ENCODE measurements at regions not wholly inside any gene's neighbourhood (a gene's known extent, or its start where the extent isn't known, plus 50 kb on each side); places are given as distances from the start of the nearest gene placed in this dataset.
A peak's percentile ranks its signal among the peaks of the same experiment; 100 is the strongest.

DNA sequence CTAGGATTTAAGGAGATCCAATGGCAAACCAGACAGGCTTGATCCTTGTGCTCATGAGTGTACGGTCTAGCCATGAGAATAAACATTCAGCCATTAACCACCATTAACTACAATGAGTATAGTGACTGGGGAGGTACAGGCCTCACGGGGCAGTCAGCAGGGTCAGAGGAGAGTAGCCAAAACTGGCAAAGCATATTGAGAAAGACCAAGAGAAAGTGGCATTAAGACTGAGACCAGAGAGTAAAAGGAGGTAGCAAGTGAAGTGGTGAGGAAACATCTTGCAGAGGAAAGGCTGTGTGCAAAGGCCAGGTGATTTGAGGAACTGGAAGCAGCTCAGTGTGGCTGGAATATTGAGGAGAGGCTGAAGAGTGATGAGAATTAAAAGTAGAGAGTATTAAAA, 407.2 kb upstream of the LMCD1 start:
- H3K4me1 ChIP-seq (ENCODE audit: insufficient read depth) = no peaks in the 10 kb centered on the region
- WGBS (ENCODE audit: low lambda C conversion rate, missing lambda C conversion rate) = 74% methylated on average over 2 of the region's 2 CpGs
- no peak overlapping the region for H3K4me3 ChIP-seq
- H3K4me2 ChIP-seq = no peak overlapping the region
- no peaks in the 10 kb centered on the region for H3K79me2 ChIP-seq
- H3K9me2 ChIP-seq (replicated peaks; ENCODE audit: insufficient read depth) = no peaks in the 10 kb centered on the region
- no peak overlapping the region for H3K27ac ChIP-seq
- no peaks in the 10 kb centered on the region for H3K36me3 ChIP-seq (replicated peaks; ENCODE audit: insufficient read depth, low read depth)
- no peak for DNase-seq (ENCODE audit: low spot score)
- H2AFZ ChIP-seq = no peak overlapping the region
- TF ChIP-seq EZH2 (IDR thresholded peaks at IDR 0.05; ENCODE audit: borderline replicate concordance) (no peak), EZH2phosphoT487 (IDR thresholded peaks at IDR 0.05; ENCODE audit: low read depth, severe bottlenecking, unreplicated experiment) (no peak)
- TF ChIP-seq, protein P1, sequence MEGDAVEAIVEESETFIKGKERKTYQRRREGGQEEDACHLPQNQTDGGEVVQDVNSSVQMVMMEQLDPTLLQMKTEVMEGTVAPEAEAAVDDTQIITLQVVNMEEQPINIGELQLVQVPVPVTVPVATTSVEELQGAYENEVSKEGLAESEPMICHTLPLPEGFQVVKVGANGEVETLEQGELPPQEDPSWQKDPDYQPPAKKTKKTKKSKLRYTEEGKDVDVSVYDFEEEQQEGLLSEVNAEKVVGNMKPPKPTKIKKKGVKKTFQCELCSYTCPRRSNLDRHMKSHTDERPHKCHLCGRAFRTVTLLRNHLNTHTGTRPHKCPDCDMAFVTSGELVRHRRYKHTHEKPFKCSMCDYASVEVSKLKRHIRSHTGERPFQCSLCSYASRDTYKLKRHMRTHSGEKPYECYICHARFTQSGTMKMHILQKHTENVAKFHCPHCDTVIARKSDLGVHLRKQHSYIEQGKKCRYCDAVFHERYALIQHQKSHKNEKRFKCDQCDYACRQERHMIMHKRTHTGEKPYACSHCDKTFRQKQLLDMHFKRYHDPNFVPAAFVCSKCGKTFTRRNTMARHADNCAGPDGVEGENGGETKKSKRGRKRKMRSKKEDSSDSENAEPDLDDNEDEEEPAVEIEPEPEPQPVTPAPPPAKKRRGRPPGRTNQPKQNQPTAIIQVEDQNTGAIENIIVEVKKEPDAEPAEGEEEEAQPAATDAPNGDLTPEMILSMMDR (IDR thresholded peaks at IDR 0.05; ENCODE audit: poor library complexity) = no peak
- H4K20me1 ChIP-seq (ENCODE audit: insufficient read depth, poor library complexity, severe bottlenecking) = no peaks in the 10 kb centered on the region
- no peaks in the 10 kb centered on the region for H3K27me3 ChIP-seq
- H3K9me3 ChIP-seq (ENCODE audit: low read depth) = no peaks in the 10 kb centered on the region

DNA sequence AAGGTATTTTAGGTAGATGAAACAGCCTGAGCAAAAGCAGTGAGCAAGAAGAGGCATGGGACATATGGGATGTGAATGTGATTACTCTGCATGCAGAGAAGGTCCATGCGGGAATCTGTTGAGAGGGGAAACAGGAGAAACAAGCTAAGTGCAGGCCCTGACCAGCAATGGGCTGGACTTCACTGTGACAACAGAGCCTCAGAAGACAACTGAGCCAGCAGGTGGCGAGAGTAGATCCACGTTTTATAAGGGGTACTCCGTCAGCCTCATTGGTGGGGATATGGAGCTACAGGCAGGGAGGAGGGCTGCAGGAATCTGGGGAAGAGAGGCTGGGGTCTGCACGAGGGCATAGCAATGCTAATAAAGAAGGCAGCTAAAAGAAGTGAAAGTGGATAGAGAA, 405.9 kb upstream of the LMCD1 start:
- no peak overlapping the region for H3K27ac ChIP-seq
- no peaks in the 10 kb centered on the region for H3K9me3 ChIP-seq (ENCODE audit: low read depth)
- DNase-seq (ENCODE audit: low spot score) = peak; percentile 11
- no peak overlapping the region for H3K4me3 ChIP-seq
- TF ChIP-seq, protein P1 (IDR thresholded peaks at IDR 0.05; ENCODE audit: poor library complexity) = peak; percentile 19
- no peak for TF ChIP-seq EZH2 (IDR thresholded peaks at IDR 0.05; ENCODE audit: borderline replicate concordance)
- H2AFZ ChIP-seq = no peak overlapping the region
- 31% methylated on average over 5 of the region's 5 CpGs for WGBS (ENCODE audit: low lambda C conversion rate, missing lambda C conversion rate)
- no peaks in the 10 kb centered on the region for H3K79me2 ChIP-seq
- H3K36me3 ChIP-seq (replicated peaks; ENCODE audit: insufficient read depth, low read depth) = no peaks in the 10 kb centered on the region
- H3K4me2 ChIP-seq = no peak overlapping the region
- H3K9me2 ChIP-seq (replicated peaks; ENCODE audit: insufficient read depth) = no peaks in the 10 kb centered on the region
- H3K27me3 ChIP-seq = no peaks in the 10 kb centered on the region
- no peaks in the 10 kb centered on the region for H3K4me1 ChIP-seq (ENCODE audit: insufficient read depth)
- no peaks in the 10 kb centered on the region for H4K20me1 ChIP-seq (ENCODE audit: insufficient read depth, poor library complexity, severe bottlenecking)

DNA sequence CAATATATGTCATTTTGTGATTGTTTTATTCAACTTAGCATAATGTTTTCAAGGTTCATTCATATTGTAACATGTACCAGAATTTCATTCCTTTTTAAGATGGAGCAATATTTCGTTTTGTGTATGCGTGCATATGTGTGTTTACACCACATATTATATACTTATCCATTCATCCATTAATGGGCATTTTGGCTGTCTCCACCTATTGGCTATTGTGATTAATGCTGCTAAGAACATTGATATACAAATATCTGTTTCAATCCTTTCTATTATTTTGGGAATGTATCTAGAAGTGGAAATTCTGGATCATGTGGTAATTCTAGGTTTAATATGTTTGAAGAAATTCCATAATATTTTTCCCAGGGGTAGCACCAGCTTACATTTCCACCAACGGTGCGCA, 403.9 kb upstream of the LMCD1 start:
- Histone ChIP-seq H2AFZ (no peak overlapping the region), H3K27me3 (no peaks in the 10 kb centered on the region), H3K9me2 (replicated peaks; ENCODE audit: insufficient read depth) (no peaks in the 10 kb centered on the region), H3K4me2 (no peak overlapping the region), H3K79me2 (no peaks in the 10 kb centered on the region), H3K9me3 (ENCODE audit: low read depth) (no peaks in the 10 kb centered on the region), H4K20me1 (ENCODE audit: insufficient read depth, poor library complexity, severe bottlenecking) (no peaks in the 10 kb centered on the region), H3K4me3 (no peak overlapping the region), H3K27ac (no peak overlapping the region), H3K36me3 (replicated peaks; ENCODE audit: insufficient read depth, low read depth) (no peaks in the 10 kb centered on the region), H3K4me1 (ENCODE audit: insufficient read depth) (no peaks in the 10 kb centered on the region)
- no peak for DNase-seq (ENCODE audit: low spot score)
- 96% methylated on average over 4 of the region's 4 CpGs for WGBS (ENCODE audit: low lambda C conversion rate, missing lambda C conversion rate)
- TF ChIP-seq EZH2 (IDR thresholded peaks at IDR 0.05; ENCODE audit: borderline replicate concordance) = no peak
- TF ChIP-seq EZH2phosphoT487 (IDR thresholded peaks at IDR 0.05; ENCODE audit: low read depth, severe bottlenecking, unreplicated experiment) = no peak
- TF ChIP-seq, protein P1 (IDR thresholded peaks at IDR 0.05; ENCODE audit: poor library complexity) = no peak

DNA sequence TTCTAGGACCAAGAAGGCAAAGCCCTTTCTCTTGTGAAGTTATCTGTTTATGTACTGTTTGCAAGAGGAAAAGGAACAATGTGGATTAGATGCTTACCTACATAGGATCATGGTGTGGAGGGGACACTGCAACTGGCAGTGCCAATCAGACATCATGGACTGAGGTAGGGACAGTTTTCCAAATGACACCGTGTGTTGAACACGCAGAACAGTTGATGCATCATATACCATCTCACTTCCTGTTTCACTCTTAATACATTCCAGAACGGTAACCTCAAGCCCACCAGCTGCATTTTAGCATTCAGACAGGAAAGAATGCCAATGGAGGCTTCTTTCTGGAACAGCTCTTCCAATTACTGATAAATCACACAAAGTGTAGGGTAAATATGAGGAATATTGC, 397.7 kb upstream of the LMCD1 start:
- Histone ChIP-seq H3K4me2 (no peak overlapping the region), H4K20me1 (ENCODE audit: insufficient read depth, poor library complexity, severe bottlenecking) (no peaks in the 10 kb centered on the region), H2AFZ (no peak overlapping the region), H3K36me3 (replicated peaks; ENCODE audit: insufficient read depth, low read depth) (no peaks in the 10 kb centered on the region), H3K4me3 (no peak overlapping the region), H3K79me2 (no peaks in the 10 kb centered on the region), H3K4me1 (ENCODE audit: insufficient read depth) (no peaks in the 10 kb centered on the region), H3K9me2 (replicated peaks; ENCODE audit: insufficient read depth) (no peaks in the 10 kb centered on the region), H3K27me3 (no peaks in the 10 kb centered on the region), H3K27ac (no peak overlapping the region), H3K9me3 (ENCODE audit: low read depth) (no peaks in the 10 kb centered on the region)
- no peak for DNase-seq (ENCODE audit: low spot score)
- TF ChIP-seq, protein P1 (IDR thresholded peaks at IDR 0.05; ENCODE audit: poor library complexity) = no peak
- TF ChIP-seq EZH2 (IDR thresholded peaks at IDR 0.05; ENCODE audit: borderline replicate concordance) (no peak), EZH2phosphoT487 (IDR thresholded peaks at IDR 0.05; ENCODE audit: low read depth, severe bottlenecking, unreplicated experiment) (no peak)
- 72% methylated on average over 3 of the region's 3 CpGs for WGBS (ENCODE audit: low lambda C conversion rate, missing lambda C conversion rate)
